ENCODE measurements at regions not wholly inside any gene's neighbourhood (a gene's known extent, or its start where the extent isn't known, plus 50 kb on each side); places are given as distances from the start of the nearest gene placed in this dataset.

GRCh38 chr5:123865641-123866040 lies 353.7 kb downstream of the CSNK1G3 start:
- TF ChIP-seq CTCF (IDR thresholded peaks at IDR 0.05 in 4 of 5, conservative IDR thresholded peaks at IDR 0.05 in 1 of 5) (no peak), POLR2A (IDR thresholded peaks at IDR 0.05) (no peak)

Data from gastrocnemius medialis (tissue), 4 donors.